ENCODE measurements at regions not wholly inside any gene's neighbourhood (a gene's known extent, or its start where the extent isn't known, plus 50 kb on each side); places are given as distances from the start of the nearest gene placed in this dataset.

GRCh38 chr9:11326231-11326630, 713.4 kb upstream of the PTPRD start:
- Histone ChIP-seq H4K5ac (ENCODE audit: low read depth, low read length) (no peak overlapping the region), H3K27ac (ENCODE audit: insufficient read depth, low read length) (no peak overlapping the region), H3K4ac (ENCODE audit: low read depth, low read length) (no peak overlapping the region), H3K4me3 (ENCODE audit: insufficient read depth, low read depth, low read length) (no peak overlapping the region), H3K9me1 (ENCODE audit: insufficient read depth, low read length) (no peaks in the 10 kb centered on the region), H3K27me3 (ENCODE audit: control insufficient read depth, insufficient read depth, low read length) (no peaks in the 10 kb centered on the region), H3K56ac (ENCODE audit: extremely low read depth, insufficient read depth, low read length) (no peak overlapping the region), H3K18ac (ENCODE audit: low read depth, low read length) (no peak overlapping the region), H2AK5ac (ENCODE audit: low read depth, low read length) (no peak overlapping the region), H3K79me1 (ENCODE audit: low read depth in 1 of 2, low read length in 2 of 2) (no peaks in the 10 kb centered on the region), H2AFZ (replicated peaks; ENCODE audit: low read length, poor library complexity) (no peak overlapping the region), H3K23ac (ENCODE audit: low read depth, low read length) (no peak overlapping the region), H2BK15ac (ENCODE audit: low read depth, low read length) (no peak overlapping the region), H3K4me2 (ENCODE audit: low read depth, low read length) (no peak overlapping the region), H3K9ac (ENCODE audit: low read depth, low read length) (no peak overlapping the region), H2BK20ac (ENCODE audit: low read depth, low read length) (no peak overlapping the region), H3K14ac (replicated peaks; ENCODE audit: low read depth, low read length) (no peak overlapping the region), H2BK120ac (ENCODE audit: low read depth, low read length) (no peak overlapping the region), H2BK5ac (ENCODE audit: low read depth, low read length, poor library complexity, severe bottlenecking) (no peak overlapping the region), H3K9me3 (ENCODE audit: control insufficient read depth, insufficient read depth, low read length) (peaks cover 2% of the 10 kb centered on the region; the same call in 1 of the 2 replicates), H4K20me1 (ENCODE audit: insufficient read depth, low read length) (no peaks in the 10 kb centered on the region), H3K36me3 (ENCODE audit: control insufficient read depth, insufficient read depth, low read length) (no peaks in the 10 kb centered on the region), H2AK9ac (replicated peaks; ENCODE audit: low read depth, low read length, poor library complexity) (no peak overlapping the region), H4K91ac (ENCODE audit: insufficient read depth, low read depth, low read length) (no peak overlapping the region), H3K4me1 (ENCODE audit: control insufficient read depth, insufficient read depth, low read length) (no peaks in the 10 kb centered on the region), H4K8ac (ENCODE audit: low read depth in 2 of 2, low read length in 2 of 2) (no peak overlapping the region)
- ATAC-seq (ENCODE audit: low read depth) (no peak), DNase-seq (no peak)
- intact Hi-C loops (cut with micrococcal nuclease): no loop called here
- ChIA-PET POLR2A (ENCODE audit: unreplicated experiment) (no interaction called here), CTCF (no interaction called here)
- no TSS peak for BruUV-seq (replicated peaks)
- in situ Hi-C loops (cut with MboI; ENCODE audit: low sequenced_read_pairs): no loop called here
- dilution Hi-C loops (cut with HindIII; ENCODE audit: low sequenced_read_pairs, unreplicated experiment): no loop called here
- TF ChIP-seq, protein P1, sequence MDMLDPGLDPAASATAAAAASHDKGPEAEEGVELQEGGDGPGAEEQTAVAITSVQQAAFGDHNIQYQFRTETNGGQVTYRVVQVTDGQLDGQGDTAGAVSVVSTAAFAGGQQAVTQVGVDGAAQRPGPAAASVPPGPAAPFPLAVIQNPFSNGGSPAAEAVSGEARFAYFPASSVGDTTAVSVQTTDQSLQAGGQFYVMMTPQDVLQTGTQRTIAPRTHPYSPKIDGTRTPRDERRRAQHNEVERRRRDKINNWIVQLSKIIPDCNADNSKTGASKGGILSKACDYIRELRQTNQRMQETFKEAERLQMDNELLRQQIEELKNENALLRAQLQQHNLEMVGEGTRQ (IDR thresholded peaks at IDR 0.05; ENCODE audit: low read depth, low read length): no peak
- TF ChIP-seq SMC3 (IDR thresholded peaks at IDR 0.05; ENCODE audit: low read depth, low read length) (no peak), MXI1 (IDR thresholded peaks at IDR 0.05; ENCODE audit: borderline replicate concordance, low read depth, low read length) (no peak), CHD1 (IDR thresholded peaks at IDR 0.05; ENCODE audit: low read depth, low read length) (no peak), NFE2L2 (IDR thresholded peaks at IDR 0.05; ENCODE audit: low read depth, low read length) (no peak), POLR2A (IDR thresholded peaks at IDR 0.05; ENCODE audit: low read depth, low read length) (no peak), FOS (IDR thresholded peaks at IDR 0.05; ENCODE audit: low read depth, low read length) (no peak), MAFK (IDR thresholded peaks at IDR 0.05; ENCODE audit: low read depth, low read length) (no peak), CTCF (conservative IDR thresholded peaks at IDR 0.05; ENCODE audit: low read depth, low read length) (no peak), MAZ (IDR thresholded peaks at IDR 0.05; ENCODE audit: borderline replicate concordance, low read depth, low read length) (no peak), ELK1 (IDR thresholded peaks at IDR 0.05; ENCODE audit: borderline replicate concordance, low read depth, low read length) (no peak), BHLHE40 (IDR thresholded peaks at IDR 0.05; ENCODE audit: low read depth, low read length) (no peak), CEBPB (IDR thresholded peaks at IDR 0.05; ENCODE audit: low read depth, low read length) (no peak), RFX5 (IDR thresholded peaks at IDR 0.05; ENCODE audit: low read depth, low read length) (no peak), RAD21 (IDR thresholded peaks at IDR 0.05; ENCODE audit: low read length) (no peak), RCOR1 (IDR thresholded peaks at IDR 0.05; ENCODE audit: insufficient replicate concordance, low read length) (no peak)

All from IMR-90 (cell line).